ENCODE measurements at regions not wholly inside any gene's neighbourhood (a gene's known extent, or its start where the extent isn't known, plus 50 kb on each side); places are given as distances from the start of the nearest gene placed in this dataset.

DNA sequence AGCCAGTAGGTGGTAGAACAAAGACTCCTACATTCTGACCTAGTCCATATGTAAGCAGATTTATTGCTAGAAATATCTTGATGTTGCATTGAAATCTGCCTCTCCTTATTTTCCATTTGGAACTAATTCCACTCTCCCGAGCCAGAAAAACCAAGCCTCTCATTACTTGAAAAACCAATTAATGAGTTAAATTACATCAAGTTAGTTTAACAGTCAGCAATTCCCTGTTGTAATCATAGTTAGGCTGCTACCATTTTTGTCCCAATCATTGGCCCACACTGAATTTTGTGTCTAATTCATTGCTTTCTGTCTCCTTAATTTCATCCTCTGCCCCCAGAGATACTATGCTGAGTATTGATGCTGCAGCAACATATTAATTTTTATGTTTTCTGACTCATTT is 168.3 kb upstream of the TNP1 start:
- TF ChIP-seq POLR2A (IDR thresholded peaks at IDR 0.05) = no peak
- TF ChIP-seq, protein P1, sequence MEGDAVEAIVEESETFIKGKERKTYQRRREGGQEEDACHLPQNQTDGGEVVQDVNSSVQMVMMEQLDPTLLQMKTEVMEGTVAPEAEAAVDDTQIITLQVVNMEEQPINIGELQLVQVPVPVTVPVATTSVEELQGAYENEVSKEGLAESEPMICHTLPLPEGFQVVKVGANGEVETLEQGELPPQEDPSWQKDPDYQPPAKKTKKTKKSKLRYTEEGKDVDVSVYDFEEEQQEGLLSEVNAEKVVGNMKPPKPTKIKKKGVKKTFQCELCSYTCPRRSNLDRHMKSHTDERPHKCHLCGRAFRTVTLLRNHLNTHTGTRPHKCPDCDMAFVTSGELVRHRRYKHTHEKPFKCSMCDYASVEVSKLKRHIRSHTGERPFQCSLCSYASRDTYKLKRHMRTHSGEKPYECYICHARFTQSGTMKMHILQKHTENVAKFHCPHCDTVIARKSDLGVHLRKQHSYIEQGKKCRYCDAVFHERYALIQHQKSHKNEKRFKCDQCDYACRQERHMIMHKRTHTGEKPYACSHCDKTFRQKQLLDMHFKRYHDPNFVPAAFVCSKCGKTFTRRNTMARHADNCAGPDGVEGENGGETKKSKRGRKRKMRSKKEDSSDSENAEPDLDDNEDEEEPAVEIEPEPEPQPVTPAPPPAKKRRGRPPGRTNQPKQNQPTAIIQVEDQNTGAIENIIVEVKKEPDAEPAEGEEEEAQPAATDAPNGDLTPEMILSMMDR (IDR thresholded peaks at IDR 0.05) = no peak
